HG03354 (cell line): ENCODE measurements at regions not wholly inside any gene's neighbourhood (a gene's known extent, or its start where the extent isn't known, plus 50 kb on each side); places are given as distances from the start of the nearest gene placed in this dataset.

Source experiments
- ATAC-seq: cut with Tn5 transposase; IDR thresholded peaks from one replicate; pipeline ENCODE4 v1.9.1; 2021; ENCODE audit warnings: mild to moderate bottlenecking; ENCODE audit not compliant: unreplicated experiment, poor library complexity, severe bottlenecking

GRCh38 chr2:195505701-195506100 is 151.3 kb upstream of the SLC39A10 start:
- ATAC-seq: peak; percentile 99

GRCh38 chr2:195503208-195503607 is 153.8 kb upstream of the SLC39A10 start:
- no peak for ATAC-seq

GRCh38 chr2:195501746-195502145 is 155.3 kb upstream of the SLC39A10 start:
- no peak for ATAC-seq

- ATAC-seq: no peak
Measured at GRCh38 chr2:195500879-195501278, 156.1 kb upstream of the SLC39A10 start.

- ATAC-seq: no peak
Measured at GRCh38 chr2:195498839-195499490, 158.1 kb upstream of the SLC39A10 start.

GRCh38 chr2:195498176-195498575 is 158.8 kb upstream of the SLC39A10 start:
- ATAC-seq: peak; percentile 49

- no peak for ATAC-seq
Measured at GRCh38 chr2:195496991-195497390, 160.0 kb upstream of the SLC39A10 start.

- ATAC-seq: no peak
Measured at GRCh38 chr2:195495966-195496365, 161.1 kb upstream of the SLC39A10 start.

GRCh38 chr2:195495351-195495750 is 161.7 kb upstream of the SLC39A10 start:
- no peak for ATAC-seq

GRCh38 chr2:195494451-195494850 is 162.6 kb upstream of the SLC39A10 start:
- no peak for ATAC-seq

GRCh38 chr2:195493416-195493815 is 163.6 kb upstream of the SLC39A10 start:
- ATAC-seq: no peak

GRCh38 chr2:195490319-195490718 is 166.7 kb upstream of the SLC39A10 start:
- ATAC-seq: no peak

- ATAC-seq: no peak
Measured at GRCh38 chr2:195489101-195489500, 167.9 kb upstream of the SLC39A10 start.

GRCh38 chr2:195488567-195488966 is 168.5 kb upstream of the SLC39A10 start:
- ATAC-seq: no peak

- ATAC-seq: peak; percentile 96
Measured at GRCh38 chr2:195486987-195487644, 169.9 kb upstream of the SLC39A10 start.

GRCh38 chr2:195486520-195486919 is 170.5 kb upstream of the SLC39A10 start:
- no peak for ATAC-seq

- ATAC-seq: no peak
Measured at GRCh38 chr2:195482010-195482409, 175.0 kb upstream of the SLC39A10 start.

GRCh38 chr2:195480121-195480520 is 176.9 kb upstream of the SLC39A10 start:
- ATAC-seq: no peak

GRCh38 chr2:195479407-195479806 is 177.6 kb upstream of the SLC39A10 start:
- ATAC-seq: no peak

GRCh38 chr2:195477996-195478382 is 179.0 kb upstream of the SLC39A10 start:
- ATAC-seq: peak; percentile 39

- peak; percentile 84 for ATAC-seq
Measured at GRCh38 chr2:195477248-195477995, 179.6 kb upstream of the SLC39A10 start.
